Epithelial cell of proximal tubule (primary cell): ENCODE measurements at regions not wholly inside any gene's neighbourhood (a gene's known extent, or its start where the extent isn't known, plus 50 kb on each side); places are given as distances from the start of the nearest gene placed in this dataset.

Experiments
- DNase-seq: peaks from one replicate; pipeline ENCODE4 v3.0.0-alpha.2; 2011; ENCODE audit warnings: low read depth
- H3K4me3 ChIP-seq: 2 replicates; pipeline ENCODE4 v1.5.1; 2011; ENCODE audit warnings: low read depth, mild to moderate bottlenecking, low read length
- TF ChIP-seq, protein P1 (sequence below): conservative IDR thresholded peaks from 2 replicates; pipeline ENCODE4 v1.5.1; 2012; ENCODE audit warnings: low read depth, mild to moderate bottlenecking, low read length

DNA sequence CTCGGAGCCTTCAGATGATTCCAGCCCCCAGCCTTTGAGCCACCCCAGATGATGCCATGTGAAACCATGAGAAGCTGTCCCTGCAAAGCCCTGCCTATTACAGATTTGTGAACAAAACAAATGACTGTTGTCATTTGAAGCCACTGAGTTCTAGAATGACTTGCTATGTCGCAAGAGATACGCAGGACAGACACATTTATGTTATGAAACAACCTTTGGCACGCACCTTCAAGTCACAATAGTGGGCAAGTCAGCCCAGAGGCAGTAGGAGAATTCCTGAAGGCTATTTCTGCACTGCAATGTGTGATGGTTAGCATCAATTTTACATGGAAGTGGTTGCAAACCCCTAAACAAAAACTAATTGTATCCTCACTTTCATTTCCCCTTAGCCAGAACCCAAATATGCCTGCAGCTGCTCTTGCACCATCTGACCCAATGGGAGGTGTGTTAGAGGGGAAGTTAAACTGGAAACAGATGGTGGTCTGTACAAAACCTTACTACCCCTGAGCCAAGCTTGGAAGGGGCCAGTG, 174.4 kb upstream of the ATP6AP2 start:
- TF ChIP-seq, protein P1, sequence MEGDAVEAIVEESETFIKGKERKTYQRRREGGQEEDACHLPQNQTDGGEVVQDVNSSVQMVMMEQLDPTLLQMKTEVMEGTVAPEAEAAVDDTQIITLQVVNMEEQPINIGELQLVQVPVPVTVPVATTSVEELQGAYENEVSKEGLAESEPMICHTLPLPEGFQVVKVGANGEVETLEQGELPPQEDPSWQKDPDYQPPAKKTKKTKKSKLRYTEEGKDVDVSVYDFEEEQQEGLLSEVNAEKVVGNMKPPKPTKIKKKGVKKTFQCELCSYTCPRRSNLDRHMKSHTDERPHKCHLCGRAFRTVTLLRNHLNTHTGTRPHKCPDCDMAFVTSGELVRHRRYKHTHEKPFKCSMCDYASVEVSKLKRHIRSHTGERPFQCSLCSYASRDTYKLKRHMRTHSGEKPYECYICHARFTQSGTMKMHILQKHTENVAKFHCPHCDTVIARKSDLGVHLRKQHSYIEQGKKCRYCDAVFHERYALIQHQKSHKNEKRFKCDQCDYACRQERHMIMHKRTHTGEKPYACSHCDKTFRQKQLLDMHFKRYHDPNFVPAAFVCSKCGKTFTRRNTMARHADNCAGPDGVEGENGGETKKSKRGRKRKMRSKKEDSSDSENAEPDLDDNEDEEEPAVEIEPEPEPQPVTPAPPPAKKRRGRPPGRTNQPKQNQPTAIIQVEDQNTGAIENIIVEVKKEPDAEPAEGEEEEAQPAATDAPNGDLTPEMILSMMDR, result no peak
- DNase-seq, result no peak
- no peak overlapping the region for H3K4me3 ChIP-seq

DNA sequence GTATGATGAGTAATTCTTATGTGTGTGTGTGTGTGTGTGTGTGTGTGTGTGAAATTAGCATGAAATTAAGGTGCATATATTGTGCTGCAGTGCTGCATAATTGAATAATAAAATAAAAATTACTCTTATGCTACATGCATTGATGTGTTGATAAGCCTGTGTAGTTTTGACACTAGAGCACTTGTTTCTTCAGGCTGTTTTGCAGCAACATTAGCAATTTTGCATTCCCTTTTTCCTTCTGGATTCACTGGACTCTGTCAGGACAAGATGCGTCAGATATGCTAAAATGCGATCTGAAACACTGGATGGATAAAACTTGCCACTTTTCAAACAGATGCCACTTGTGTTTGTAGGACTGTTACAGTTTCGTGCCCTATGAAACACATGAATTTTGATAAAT, 175.4 kb upstream of the ATP6AP2 start:
- no peak overlapping the region for H3K4me3 ChIP-seq
- no peak for DNase-seq
- TF ChIP-seq, protein P1, result no peak

DNA sequence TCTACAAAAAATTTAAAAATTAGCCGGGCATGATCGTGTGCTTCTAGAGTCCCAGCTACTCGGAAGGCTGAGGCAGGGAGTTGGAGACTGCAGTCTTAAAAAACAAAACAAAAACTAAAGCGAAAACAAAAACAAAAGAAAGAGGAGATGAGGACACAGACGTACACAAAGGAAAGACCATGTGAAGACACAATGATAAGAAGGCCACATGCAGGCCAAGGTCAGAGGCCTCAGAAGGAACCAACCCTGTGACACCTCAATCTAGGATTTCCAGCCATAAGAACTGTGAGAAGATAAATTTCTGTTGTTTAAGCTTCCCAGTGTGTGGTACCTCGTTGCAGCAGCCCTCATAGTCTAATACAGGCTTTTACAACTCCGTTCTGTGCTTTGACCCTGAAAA, 177.0 kb upstream of the ATP6AP2 start:
- TF ChIP-seq, protein P1, result no peak
- H3K4me3 ChIP-seq, result no peak overlapping the region
- DNase-seq, result no peak

DNA sequence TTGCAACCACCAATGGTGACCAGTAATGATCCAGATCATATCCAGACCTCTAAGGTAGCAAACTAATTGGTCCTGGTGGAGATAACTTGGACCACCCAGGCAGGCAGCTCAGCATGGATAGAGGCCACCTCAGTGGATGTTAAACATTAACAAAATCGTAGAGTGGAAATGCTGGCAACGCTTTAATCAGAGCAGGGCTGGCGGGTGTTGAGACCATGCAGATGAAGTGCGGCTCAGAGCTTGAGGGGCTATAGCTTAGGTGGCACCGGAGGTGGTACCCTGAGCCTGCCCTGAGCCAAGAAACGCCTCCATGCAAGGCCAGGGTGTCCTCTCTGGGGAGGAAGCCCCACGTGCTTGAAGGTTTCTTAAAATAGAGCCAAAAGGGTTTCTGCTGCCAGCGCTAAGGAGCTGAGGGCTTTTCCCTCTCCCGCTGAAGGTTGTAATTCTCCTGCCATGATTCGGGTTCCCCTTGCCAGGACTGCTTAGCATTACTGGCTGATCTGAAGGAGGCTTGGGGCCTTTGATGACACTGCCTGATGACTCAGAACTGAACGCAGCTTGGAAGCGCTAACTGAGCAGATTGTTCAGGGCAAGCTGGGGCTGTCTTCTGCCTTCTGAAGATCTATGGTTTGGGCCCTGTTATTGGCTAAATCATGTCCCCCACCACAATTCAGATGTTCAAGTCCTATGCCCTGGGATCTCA, 177.8 kb upstream of the ATP6AP2 start:
- no peak overlapping the region for H3K4me3 ChIP-seq
- TF ChIP-seq, protein P1, result no peak
- DNase-seq, result no peak

DNA sequence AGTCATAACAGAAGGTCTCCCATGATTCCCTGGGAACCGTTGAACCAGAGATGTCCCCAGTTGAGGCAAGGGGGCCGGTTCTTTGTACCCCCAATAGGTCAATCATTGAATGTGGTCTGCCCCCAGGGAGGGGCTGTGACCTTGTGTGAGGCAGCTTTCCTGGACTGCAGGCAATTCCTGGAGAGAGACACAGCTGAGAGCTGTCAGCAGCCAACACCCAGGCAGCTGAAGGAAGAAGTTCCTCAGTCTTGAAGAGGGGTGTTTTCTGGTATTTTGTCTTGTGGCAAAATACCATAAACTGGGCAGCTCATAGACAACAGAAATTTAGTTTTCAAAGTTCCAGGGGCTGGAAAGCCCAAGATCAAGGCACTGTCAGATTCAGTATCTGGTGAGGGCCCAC, 185.7 kb upstream of the ATP6AP2 start:
- DNase-seq, result no peak
- H3K4me3 ChIP-seq, result no peak overlapping the region
- TF ChIP-seq, protein P1, result no peak

DNA sequence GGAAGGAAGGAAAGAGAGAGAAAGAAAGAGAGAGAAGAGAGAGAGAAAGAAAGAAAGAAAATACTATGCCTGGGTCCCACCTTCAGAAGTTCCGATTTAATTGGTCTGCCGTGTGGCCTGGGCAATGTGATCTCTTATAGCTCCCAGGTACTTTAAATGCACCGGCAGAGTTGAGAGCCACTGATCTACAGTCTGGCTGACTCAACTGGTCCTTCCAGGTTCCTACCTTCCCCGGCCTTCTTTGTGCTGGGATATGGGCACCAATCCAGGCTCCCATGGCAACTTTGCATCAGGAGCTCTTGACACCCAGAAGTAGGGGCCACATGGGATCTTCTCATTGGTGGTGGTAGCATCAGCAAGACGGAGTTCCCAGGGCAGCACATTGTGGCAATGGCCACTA, 186.5 kb upstream of the ATP6AP2 start:
- TF ChIP-seq, protein P1, result no peak
- no peak for DNase-seq
- H3K4me3 ChIP-seq, result no peak overlapping the region

DNA sequence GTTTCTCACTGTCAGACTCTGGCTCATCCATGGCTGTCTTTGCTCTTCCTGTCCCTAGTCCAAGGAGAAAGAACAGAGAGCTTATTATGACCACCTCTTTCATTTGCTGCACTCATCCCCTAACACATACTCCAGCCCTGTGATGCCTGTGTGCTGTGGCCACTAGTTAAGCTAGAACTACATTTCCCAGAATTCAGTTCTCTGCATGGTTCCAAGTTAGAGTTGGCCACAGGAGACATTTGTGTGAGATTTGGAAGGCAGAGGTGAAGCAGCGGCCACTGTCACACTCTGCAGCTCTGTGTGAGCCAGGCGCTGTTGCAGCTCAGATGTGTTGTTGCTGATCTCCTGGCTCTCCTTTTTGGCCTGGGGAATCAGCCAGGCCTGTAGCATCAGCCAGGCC, 188.2 kb upstream of the ATP6AP2 start:
- TF ChIP-seq, protein P1, result no peak

More for the DNA sequence above, 188.2 kb upstream of the ATP6AP2 start:
- H3K4me3 ChIP-seq, result no peak overlapping the region
- no peak for DNase-seq
